ENCODE measurements at regions not wholly inside any gene's neighbourhood (a gene's known extent, or its start where the extent isn't known, plus 50 kb on each side); places are given as distances from the start of the nearest gene placed in this dataset.

DNA sequence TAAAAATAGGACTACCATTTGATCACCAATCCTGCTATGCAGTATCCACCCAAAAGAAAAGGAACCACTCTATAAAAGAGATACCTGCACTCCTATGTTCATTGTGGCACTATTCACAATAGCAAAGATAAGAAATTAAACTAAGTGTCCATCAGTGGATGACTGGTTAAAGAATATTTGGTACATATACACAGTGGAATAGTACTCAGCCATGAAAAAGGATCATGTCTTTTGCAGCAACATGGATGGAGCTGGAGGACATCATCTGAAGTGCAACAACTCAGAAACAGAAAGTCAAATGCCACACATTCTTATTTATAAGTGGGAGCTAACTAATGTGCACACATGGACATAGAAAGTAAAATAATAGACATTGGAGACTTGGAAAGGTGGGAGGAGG is 116.4 kb downstream of the PFKFB3 start (continued):
- TF ChIP-seq, protein P1, sequence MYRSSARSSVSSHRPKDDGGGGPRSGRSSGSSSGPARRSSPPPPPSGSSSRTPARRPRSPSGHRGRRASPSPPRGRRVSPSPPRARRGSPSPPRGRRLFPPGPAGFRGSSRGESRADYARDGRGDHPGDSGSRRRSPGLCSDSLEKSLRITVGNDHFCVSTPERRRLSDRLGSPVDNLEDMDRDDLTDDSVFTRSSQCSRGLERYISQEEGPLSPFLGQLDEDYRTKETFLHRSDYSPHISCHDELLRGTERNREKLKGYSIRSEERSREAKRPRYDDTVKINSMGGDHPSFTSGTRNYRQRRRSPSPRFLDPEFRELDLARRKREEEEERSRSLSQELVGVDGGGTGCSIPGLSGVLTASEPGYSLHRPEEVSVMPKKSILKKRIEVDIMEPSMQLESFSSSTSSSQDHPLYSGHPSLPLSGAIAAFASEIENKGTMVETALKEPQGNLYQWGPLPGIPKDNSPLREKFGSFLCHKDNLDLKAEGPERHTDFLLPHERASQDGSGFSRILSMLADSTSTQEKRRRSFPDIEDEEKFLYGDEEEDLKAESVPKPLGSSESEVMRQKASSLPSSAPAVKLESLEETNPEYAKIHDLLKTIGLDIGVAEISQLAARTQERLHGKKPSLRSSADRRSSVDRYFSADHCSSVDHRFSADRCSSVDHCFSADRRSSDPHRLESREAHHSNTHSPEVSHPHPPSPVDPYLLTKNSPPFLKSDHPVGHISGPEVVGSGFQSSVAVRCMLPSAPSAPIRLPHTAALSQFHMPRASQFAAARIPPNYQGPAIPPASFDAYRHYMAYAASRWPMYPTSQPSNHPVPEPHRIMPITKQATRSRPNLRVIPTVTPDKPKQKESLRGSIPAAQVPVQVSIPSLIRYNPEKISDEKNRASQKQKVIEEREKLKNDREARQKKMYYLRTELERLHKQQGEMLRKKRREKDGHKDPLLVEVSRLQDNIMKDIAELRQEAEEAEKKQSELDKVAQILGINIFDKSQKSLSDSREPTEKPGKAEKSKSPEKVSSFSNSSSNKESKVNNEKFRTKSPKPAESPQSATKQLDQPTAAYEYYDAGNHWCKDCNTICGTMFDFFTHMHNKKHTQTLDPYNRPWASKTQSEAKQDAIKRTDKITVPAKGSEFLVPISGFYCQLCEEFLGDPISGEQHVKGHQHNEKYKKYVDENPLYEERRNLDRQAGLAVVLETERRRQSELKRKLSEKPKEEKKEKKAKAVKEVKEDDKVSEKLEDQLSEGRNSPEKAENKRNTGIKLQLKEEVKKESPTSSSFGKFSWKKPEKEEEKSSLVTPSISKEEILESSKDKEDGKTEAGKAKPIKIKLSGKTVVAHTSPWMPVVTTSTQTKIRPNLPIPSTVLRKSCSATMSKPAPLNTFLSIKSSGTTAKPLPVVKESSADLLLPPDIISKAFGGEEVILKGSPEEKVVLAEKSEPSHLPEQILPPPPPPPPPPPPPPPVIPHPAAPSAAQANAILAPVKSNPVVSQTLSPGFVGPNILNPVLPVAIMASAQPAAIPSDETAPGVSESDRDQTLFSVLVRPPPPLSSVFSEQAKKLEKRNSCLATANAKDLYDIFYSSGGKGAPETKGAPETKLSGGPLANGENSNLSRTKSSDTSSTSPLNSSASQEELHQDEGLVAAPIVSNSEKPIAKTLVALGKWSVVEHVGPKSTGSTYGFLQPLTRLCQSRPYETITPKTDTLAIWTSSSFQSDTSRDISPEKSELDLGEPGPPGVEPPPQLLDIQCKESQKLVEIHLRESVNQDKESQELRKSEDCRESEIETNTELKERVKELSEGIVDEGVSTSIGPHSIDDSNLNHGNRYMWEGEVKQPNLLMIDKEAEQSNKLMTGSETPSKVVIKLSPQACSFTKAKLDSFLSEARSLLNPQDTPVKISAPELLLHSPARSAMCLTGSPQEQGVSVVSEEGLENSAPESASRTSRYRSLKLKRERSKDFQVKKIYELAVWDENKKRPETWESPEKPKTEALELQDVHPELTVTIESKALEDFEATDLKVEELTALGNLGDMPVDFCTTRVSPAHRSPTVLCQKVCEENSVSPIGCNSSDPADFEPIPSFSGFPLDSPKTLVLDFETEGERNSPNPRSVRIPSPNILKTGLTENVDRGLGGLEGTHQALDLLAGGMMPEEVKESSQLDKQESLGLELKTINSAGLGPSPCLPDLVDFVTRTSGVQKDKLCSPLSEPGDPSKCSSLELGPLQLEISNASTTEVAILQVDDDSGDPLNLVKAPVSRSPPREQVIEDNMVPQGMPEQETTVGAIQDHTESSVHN (CRISPR knock-in tag; IDR thresholded peaks at IDR 0.05) = no peak
- no peak for TF ChIP-seq ZNF687 (CRISPR knock-in tag; IDR thresholded peaks at IDR 0.05)
- TF ChIP-seq SCMH1 (CRISPR knock-in tag; IDR thresholded peaks at IDR 0.05; ENCODE audit: borderline replicate concordance) = no peak
- no peak for TF ChIP-seq ZNF430 (CRISPR knock-in tag; IDR thresholded peaks at IDR 0.05)
